Hepatocyte (in vitro differentiated cells): ENCODE measurements at regions not wholly inside any gene's neighbourhood (a gene's known extent, or its start where the extent isn't known, plus 50 kb on each side); places are given as distances from the start of the nearest gene placed in this dataset.
"Not testable (repeated sequence)": the region's sequence is repeated elsewhere in the genome, so short reads cannot be mapped to it uniquely, and the experiment has no call there.

ENCODE experiments used
- DNase-seq: peaks from one replicate; pipeline ENCODE4 v3.0.0-alpha.2; 2016; ENCODE audit warnings: low spot score
- H2AFZ ChIP-seq: fragments of 200-600 bp; sonication (generic); 2 replicates; pipeline ENCODE4 v1.6.0; 2016; ENCODE audit warnings: antibody characterized with exemption, mild to moderate bottlenecking
- H3K27ac ChIP-seq: fragments of 200-600 bp; sonication (generic); 2 replicates; pipeline ENCODE4 v1.5.1; 2016; ENCODE audit warnings: mild to moderate bottlenecking
- H3K27me3 ChIP-seq: fragments of 200-600 bp; sonication (generic); 2 replicates; pipeline ENCODE4 v1.6.1; 2016
- H3K36me3 ChIP-seq: fragments of 200-600 bp; sonication (generic); replicated peaks from 2 replicates; pipeline ENCODE4 v1.5.1; 2016; ENCODE audit warnings: low read depth; ENCODE audit not compliant: insufficient read depth
- H3K4me1 ChIP-seq: fragments of 200-600 bp; sonication (generic); 2 replicates; pipeline ENCODE4 v1.5.1; 2016; ENCODE audit warnings: mild to moderate bottlenecking, moderate library complexity; ENCODE audit not compliant: insufficient read depth
- H3K4me2 ChIP-seq: fragments of 200-600 bp; sonication (generic); 2 replicates; pipeline ENCODE4 v1.6.0; 2016
- H3K4me3 ChIP-seq: fragments of 200-600 bp; sonication (generic); 2 replicates; pipeline ENCODE4 v1.5.1; 2016; ENCODE audit warnings: mild to moderate bottlenecking
- H3K79me2 ChIP-seq: fragments of 200-600 bp; sonication (generic); 2 replicates; pipeline ENCODE4 v1.6.0; 2017; ENCODE audit warnings: mild to moderate bottlenecking
- H3K9me2 ChIP-seq: fragments of 200-600 bp; sonication (generic); replicated peaks from 2 replicates; pipeline ENCODE4 v1.6.0; 2017; ENCODE audit warnings: mild to moderate bottlenecking; ENCODE audit not compliant: insufficient read depth
- H3K9me3 ChIP-seq: fragments of 200-600 bp; sonication (generic); 2 replicates; pipeline ENCODE4 v1.5.1; 2016; ENCODE audit warnings: low read depth, mild to moderate bottlenecking
- H4K20me1 ChIP-seq: fragments of 200-600 bp; sonication (generic); 2 replicates; pipeline ENCODE4 v1.6.0; 2016; ENCODE audit warnings: mild to moderate bottlenecking; ENCODE audit not compliant: insufficient read depth, poor library complexity, severe bottlenecking
- EZH2 ChIP-seq: fragments of 200-600 bp; sonication (generic); IDR thresholded peaks from 2 replicates; pipeline ENCODE4 v1.6.1; 2016; ENCODE audit warnings: antibody characterized with exemption, mild to moderate bottlenecking, borderline replicate concordance
- EZH2phosphoT487 ChIP-seq: fragments of 200-600 bp; sonication (generic); IDR thresholded peaks from one replicate; pipeline ENCODE4 v1.6.1; 2018; ENCODE audit warnings: antibody characterized with exemption, mild to moderate bottlenecking, low read depth, moderate library complexity; ENCODE audit not compliant: unreplicated experiment, severe bottlenecking
- WGBS: methylation state at CpG from one replicate; pipeline ENCODE4 v1.1.6; 2016; ENCODE audit warnings: low lambda C conversion rate; ENCODE audit errors: missing lambda C conversion rate; 5-methylcytosine and 5-hydroxymethylcytosine counted together
- TF ChIP-seq, protein P1 (sequence below): fragments of 200-600 bp; sonication (generic); IDR thresholded peaks from 2 replicates; pipeline ENCODE4 v1.5.1; 2016; ENCODE audit warnings: antibody characterized with exemption, mild to moderate bottlenecking; ENCODE audit not compliant: poor library complexity

GRCh38 chr12:105499205-105499604 is 168.7 kb downstream of the C12orf75 start:
- Histone ChIP-seq H3K4me1 (no peaks in the 10 kb centered on the region), H3K9me3 (peaks cover 6% of the 10 kb centered on the region), H3K27me3 (no peaks in the 10 kb centered on the region), H3K36me3 (no peaks in the 10 kb centered on the region), H3K4me2 (no peak overlapping the region), H4K20me1 (no peaks in the 10 kb centered on the region), H3K79me2 (no peaks in the 10 kb centered on the region), H3K4me3 (no peak overlapping the region), H3K27ac (no peak overlapping the region), H2AFZ (no peak overlapping the region), H3K9me2 (no peaks in the 10 kb centered on the region)
- TF ChIP-seq EZH2phosphoT487, result no peak
- TF ChIP-seq, protein P1, sequence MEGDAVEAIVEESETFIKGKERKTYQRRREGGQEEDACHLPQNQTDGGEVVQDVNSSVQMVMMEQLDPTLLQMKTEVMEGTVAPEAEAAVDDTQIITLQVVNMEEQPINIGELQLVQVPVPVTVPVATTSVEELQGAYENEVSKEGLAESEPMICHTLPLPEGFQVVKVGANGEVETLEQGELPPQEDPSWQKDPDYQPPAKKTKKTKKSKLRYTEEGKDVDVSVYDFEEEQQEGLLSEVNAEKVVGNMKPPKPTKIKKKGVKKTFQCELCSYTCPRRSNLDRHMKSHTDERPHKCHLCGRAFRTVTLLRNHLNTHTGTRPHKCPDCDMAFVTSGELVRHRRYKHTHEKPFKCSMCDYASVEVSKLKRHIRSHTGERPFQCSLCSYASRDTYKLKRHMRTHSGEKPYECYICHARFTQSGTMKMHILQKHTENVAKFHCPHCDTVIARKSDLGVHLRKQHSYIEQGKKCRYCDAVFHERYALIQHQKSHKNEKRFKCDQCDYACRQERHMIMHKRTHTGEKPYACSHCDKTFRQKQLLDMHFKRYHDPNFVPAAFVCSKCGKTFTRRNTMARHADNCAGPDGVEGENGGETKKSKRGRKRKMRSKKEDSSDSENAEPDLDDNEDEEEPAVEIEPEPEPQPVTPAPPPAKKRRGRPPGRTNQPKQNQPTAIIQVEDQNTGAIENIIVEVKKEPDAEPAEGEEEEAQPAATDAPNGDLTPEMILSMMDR, result no peak
- DNase-seq, result no peak
- WGBS, result 90% methylated on average over 2 of the region's 2 CpGs

DNA sequence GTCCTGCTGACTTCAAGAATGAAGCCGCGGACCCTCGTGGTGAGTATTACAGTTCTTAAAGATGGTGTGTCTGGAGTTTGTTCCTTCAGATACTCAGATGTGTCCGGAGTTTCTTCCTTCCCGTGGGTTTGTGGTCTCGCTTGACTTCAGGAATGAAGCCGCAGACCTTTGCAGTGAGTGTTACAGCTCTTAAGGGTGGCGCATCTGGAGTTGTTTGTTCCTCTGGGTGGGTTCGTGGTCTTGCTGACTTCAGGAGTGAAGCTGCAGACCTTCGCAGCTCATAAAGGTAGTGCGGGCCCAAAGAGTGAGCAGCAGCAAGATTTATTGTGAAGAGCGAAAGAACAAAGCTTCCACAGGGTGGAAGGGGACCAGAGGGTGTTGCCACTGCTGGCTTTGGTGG is 170.2 kb downstream of the C12orf75 start:
- H3K9me2 ChIP-seq, H3K4me1 ChIP-seq, H2AFZ ChIP-seq, H3K4me2 ChIP-seq, H3K27me3 ChIP-seq, H3K36me3 ChIP-seq, H4K20me1 ChIP-seq, H3K4me3 ChIP-seq, H3K9me3 ChIP-seq, H3K27ac ChIP-seq, DNase-seq, H3K79me2 ChIP-seq: not testable (repeated sequence)
- WGBS, result 98% methylated on average over 12 of the region's 12 CpGs

DNA sequence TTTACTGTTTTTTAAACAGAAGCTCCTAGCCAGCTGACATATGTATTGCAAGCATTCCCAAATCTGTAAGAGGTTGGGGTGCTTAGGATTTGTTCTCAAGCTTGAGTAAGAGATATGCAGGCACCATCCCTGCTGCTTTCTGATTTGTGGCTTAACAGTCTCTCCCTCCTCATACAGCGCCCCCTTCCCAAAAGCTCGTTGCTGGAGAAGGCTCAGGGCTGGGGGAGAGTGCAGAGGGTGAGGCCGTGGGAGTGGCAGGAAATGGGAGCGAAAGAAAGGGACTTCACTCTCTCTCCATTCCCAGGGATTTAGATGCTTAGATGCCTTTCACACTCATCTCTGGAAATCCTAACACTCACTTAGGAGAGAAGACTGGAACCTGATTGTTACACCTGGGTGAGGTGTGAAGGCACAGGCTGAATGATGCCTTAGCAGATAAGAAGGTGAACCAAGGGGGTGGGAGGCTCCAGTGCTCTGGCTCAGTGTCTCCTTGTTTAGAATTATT is 172.0 kb downstream of the C12orf75 start:
- WGBS, result 38% methylated on average over 4 of the region's 4 CpGs
- TF ChIP-seq EZH2, result no peak
- TF ChIP-seq, protein P1, result no peak
- no peak for TF ChIP-seq EZH2phosphoT487
- Histone ChIP-seq H3K9me3 (peaks cover 6% of the 10 kb centered on the region), H3K79me2 (no peaks in the 10 kb centered on the region), H3K4me1 (no peaks in the 10 kb centered on the region), H3K27me3 (no peaks in the 10 kb centered on the region), H3K4me3 (no peak overlapping the region), H3K9me2 (no peaks in the 10 kb centered on the region), H2AFZ (no peak overlapping the region), H3K4me2 (no peak overlapping the region), H3K36me3 (no peaks in the 10 kb centered on the region), H3K27ac (no peak overlapping the region), H4K20me1 (no peaks in the 10 kb centered on the region)
- no peak for DNase-seq

- TF ChIP-seq, protein P1, result no peak
- TF ChIP-seq EZH2phosphoT487, result no peak
- no peak for TF ChIP-seq EZH2
- Histone ChIP-seq H3K9me3 (no peaks in the 10 kb centered on the region), H3K79me2 (no peaks in the 10 kb centered on the region), H3K4me1 (no peaks in the 10 kb centered on the region), H3K36me3 (no peaks in the 10 kb centered on the region), H3K9me2 (no peaks in the 10 kb centered on the region), H3K4me2 (no peak overlapping the region), H2AFZ (no peak overlapping the region), H4K20me1 (no peaks in the 10 kb centered on the region), H3K27ac (no peak overlapping the region), H3K27me3 (no peaks in the 10 kb centered on the region), H3K4me3 (no peak overlapping the region)
- WGBS, result 94% methylated on average over 1 of the region's 1 CpG
- DNase-seq, result no peak
Observed at GRCh38 chr12:105503619-105504018, 173.1 kb downstream of the C12orf75 start.
